Activated naive CD4-positive, alpha-beta T cell treated with anti-CD3 and anti-CD28 coated beads, Interleukin-2, amount 10 ng/mL, durations not matched to agents 7 days and 5 days (primary cell): ENCODE measurements at regions not wholly inside any gene's neighbourhood (a gene's known extent, or its start where the extent isn't known, plus 50 kb on each side); places are given as distances from the start of the nearest gene placed in this dataset.
A peak's percentile ranks its signal among the peaks of the same experiment; 100 is the strongest.

ENCODE experiments used
- CTCF ChIA-PET: fragments of 350-600 bp; sonication (Branson Sonifier 250); formaldehyde crosslinking; loops from one replicate; lab custom pipeline; 2021; ENCODE audit warnings: antibody characterized with exemption; lab: Charles Lee
- DNase-seq: peaks from one replicate; pipeline ENCODE4 v3.0.0-alpha.2; 2020
- H3K27ac Mint-ChIP-seq: one replicate; pipeline ENCODE4 v1.8.0; 2021; ENCODE audit warnings: mild to moderate bottlenecking, moderate library complexity, mixed read lengths
- H3K27me3 Mint-ChIP-seq: one replicate; pipeline ENCODE4 v1.8.0; 2021; ENCODE audit warnings: mild to moderate bottlenecking, mixed read lengths
- H3K36me3 Mint-ChIP-seq: one replicate; pipeline ENCODE4 v1.8.0; 2021; ENCODE audit warnings: mixed read lengths
- H3K4me1 Mint-ChIP-seq: one replicate; pipeline ENCODE4 v1.8.0; 2021; ENCODE audit warnings: mixed read lengths
- H3K4me3 Mint-ChIP-seq: one replicate; pipeline ENCODE4 v1.8.0; 2021; ENCODE audit warnings: mild to moderate bottlenecking, moderate library complexity, mixed read lengths
- H3K9me3 Mint-ChIP-seq: one replicate; pipeline ENCODE4 v1.8.0; 2021; ENCODE audit warnings: mixed read lengths

GRCh38 chr2:70036290-70036689 is 51.0 kb upstream of the PCBP1 start:
- Mint-ChIP-seq H3K9me3 (no peaks in the 10 kb centered on the region), H3K27ac (no peak overlapping the region), H3K27me3 (no peaks in the 10 kb centered on the region), H3K4me3 (no peak overlapping the region), H3K4me1 (peaks cover 22% of the 10 kb centered on the region), H3K36me3 (peaks cover 43% of the 10 kb centered on the region)
- CTCF ChIA-PET: no interaction called here
- DNase-seq: no peak

- CTCF ChIA-PET: interaction anchor here (1.4 kb wide), 1 partner anchor 38 kb away, joined by 4 read pairs; no protein-coding TSS in a partner anchor
- no peak for DNase-seq
These were observed 51.9 kb upstream of the PCBP1 start for GRCh38 chr2:70035344-70035844.

GRCh38 chr2:70030724-70031420 is 56.4 kb upstream of the PCBP1 start:
- CTCF ChIA-PET: interaction anchor here (1.0 kb wide), 1 partner anchor 270 kb away, joined by 3 read pairs; no protein-coding TSS in a partner anchor

More at GRCh38 chr2:70035344-70035844, 51.9 kb upstream of the PCBP1 start:
- Mint-ChIP-seq H3K9me3 (no peaks in the 10 kb centered on the region), H3K4me3 (no peak overlapping the region), H3K4me1 (peaks cover 20% of the 10 kb centered on the region), H3K27me3 (no peaks in the 10 kb centered on the region), H3K36me3 (peaks cover 42% of the 10 kb centered on the region), H3K27ac (peak overlapping the region; percentile 6)

GRCh38 chr2:70029814-70030409 is 57.4 kb upstream of the PCBP1 start:
- peaks cover 25% of the 10 kb centered on the region for H3K36me3 Mint-ChIP-seq
- no peak for DNase-seq
- no peak overlapping the region for H3K4me3 Mint-ChIP-seq
- no peak overlapping the region for H3K27ac Mint-ChIP-seq
- no peaks in the 10 kb centered on the region for H3K9me3 Mint-ChIP-seq
- no peaks in the 10 kb centered on the region for H3K27me3 Mint-ChIP-seq
- CTCF ChIA-PET: interaction anchor here (0.8 kb wide), 1 partner anchor 41 kb away, joined by 3 read pairs; no protein-coding TSS in a partner anchor
- peaks cover 10% of the 10 kb centered on the region for H3K4me1 Mint-ChIP-seq

More at GRCh38 chr2:70030724-70031420, 56.4 kb upstream of the PCBP1 start:
- no peak overlapping the region for H3K4me3 Mint-ChIP-seq
- H3K36me3 Mint-ChIP-seq: peaks cover 26% of the 10 kb centered on the region
- no peaks in the 10 kb centered on the region for H3K27me3 Mint-ChIP-seq
- H3K4me1 Mint-ChIP-seq: peaks cover 14% of the 10 kb centered on the region
- no peak for DNase-seq
- no peaks in the 10 kb centered on the region for H3K9me3 Mint-ChIP-seq
- H3K27ac Mint-ChIP-seq: no peak overlapping the region

GRCh38 chr2:70024284-70024683 is 62.9 kb upstream of the ASPRV1 start:
- no peak overlapping the region for H3K4me3 Mint-ChIP-seq
- no peak overlapping the region for H3K27ac Mint-ChIP-seq
- no peak for DNase-seq
- H3K27me3 Mint-ChIP-seq: no peaks in the 10 kb centered on the region
- CTCF ChIA-PET: no interaction called here
- peaks cover 16% of the 10 kb centered on the region for H3K36me3 Mint-ChIP-seq
- no peaks in the 10 kb centered on the region for H3K9me3 Mint-ChIP-seq
- peaks cover 4% of the 10 kb centered on the region for H3K4me1 Mint-ChIP-seq

GRCh38 chr2:70019096-70019495 is 57.7 kb upstream of the ASPRV1 start:
- H3K27ac Mint-ChIP-seq: peak overlapping the region; percentile 25
- no peak overlapping the region for H3K4me3 Mint-ChIP-seq
- peaks cover 24% of the 10 kb centered on the region for H3K4me1 Mint-ChIP-seq
- H3K9me3 Mint-ChIP-seq: peaks cover 7% of the 10 kb centered on the region
- H3K27me3 Mint-ChIP-seq: no peaks in the 10 kb centered on the region
- no peak for DNase-seq
- peaks cover 46% of the 10 kb centered on the region for H3K36me3 Mint-ChIP-seq
- CTCF ChIA-PET: no interaction called here

GRCh38 chr2:70017962-70018361 is 56.5 kb upstream of the ASPRV1 start:
- DNase-seq: no peak
- no peak overlapping the region for H3K4me3 Mint-ChIP-seq
- peaks cover 24% of the 10 kb centered on the region for H3K4me1 Mint-ChIP-seq
- peaks cover 49% of the 10 kb centered on the region for H3K36me3 Mint-ChIP-seq
- peaks cover 7% of the 10 kb centered on the region for H3K9me3 Mint-ChIP-seq
- H3K27ac Mint-ChIP-seq: no peak overlapping the region
- H3K27me3 Mint-ChIP-seq: no peaks in the 10 kb centered on the region
- CTCF ChIA-PET: interaction anchor here (0.7 kb wide), 1 partner anchor 26 kb away, joined by 4 read pairs; no protein-coding TSS in a partner anchor

GRCh38 chr2:70014959-70015358 is 53.5 kb upstream of the ASPRV1 start:
- no peak for DNase-seq
- Mint-ChIP-seq H3K9me3 (peaks cover 7% of the 10 kb centered on the region), H3K36me3 (peaks cover 45% of the 10 kb centered on the region), H3K4me3 (no peak overlapping the region), H3K27ac (no peak overlapping the region), H3K27me3 (no peaks in the 10 kb centered on the region), H3K4me1 (peaks cover 32% of the 10 kb centered on the region)
- CTCF ChIA-PET: no interaction called here

GRCh38 chr2:70012887-70013286 is 51.5 kb upstream of the ASPRV1 start:
- H3K4me1 Mint-ChIP-seq: peaks cover 16% of the 10 kb centered on the region
- H3K9me3 Mint-ChIP-seq: peaks cover 5% of the 10 kb centered on the region
- H3K4me3 Mint-ChIP-seq: no peak overlapping the region
- DNase-seq: no peak
- CTCF ChIA-PET: no interaction called here
- no peaks in the 10 kb centered on the region for H3K27me3 Mint-ChIP-seq
- H3K27ac Mint-ChIP-seq: no peak overlapping the region
- H3K36me3 Mint-ChIP-seq: peaks cover 35% of the 10 kb centered on the region

- Mint-ChIP-seq H3K36me3 (peaks cover 30% of the 10 kb centered on the region), H3K4me1 (peaks cover 16% of the 10 kb centered on the region), H3K9me3 (peaks cover 2% of the 10 kb centered on the region), H3K4me3 (no peak overlapping the region), H3K27me3 (no peaks in the 10 kb centered on the region), H3K27ac (no peak overlapping the region)
- CTCF ChIA-PET: no interaction called here
- no peak for DNase-seq
These were observed 50.4 kb upstream of the ASPRV1 start for GRCh38 chr2:70011786-70012185.

- no peak for DNase-seq
- peaks cover 26% of the 10 kb centered on the region for H3K36me3 Mint-ChIP-seq
- peaks cover 2% of the 10 kb centered on the region for H3K9me3 Mint-ChIP-seq
- CTCF ChIA-PET: no interaction called here
- H3K4me1 Mint-ChIP-seq: peaks cover 16% of the 10 kb centered on the region
- H3K27me3 Mint-ChIP-seq: no peaks in the 10 kb centered on the region
- H3K27ac Mint-ChIP-seq: no peak overlapping the region
- no peak overlapping the region for H3K4me3 Mint-ChIP-seq
These were observed 49.9 kb upstream of the ASPRV1 start for GRCh38 chr2:70011335-70011734.
